Smooth muscle cell (in vitro differentiated cells): ENCODE measurements at regions not wholly inside any gene's neighbourhood (a gene's known extent, or its start where the extent isn't known, plus 50 kb on each side); places are given as distances from the start of the nearest gene placed in this dataset.
A peak's percentile ranks its signal among the peaks of the same experiment; 100 is the strongest.
"Not testable (repeated sequence)": the region's sequence is repeated elsewhere in the genome, so short reads cannot be mapped to it uniquely, and the experiment has no call there.

Source experiments
- DNase-seq: peaks from one replicate; lab custom pipeline; 2025; ENCODE audit not compliant: unreplicated experiment; lab: John Stamatoyannopoulos, UW
- H2AFZ ChIP-seq: fragments of 200-600 bp; sonication (generic); 2 replicates; pipeline ENCODE4 v1.6.0; 2016; ENCODE audit warnings: antibody characterized with exemption, low read depth, mild to moderate bottlenecking
- H3F3A ChIP-seq: fragments of 200-600 bp; sonication (generic); 2 replicates; pipeline ENCODE4 v1.6.0; 2017; ENCODE audit warnings: antibody characterized with exemption, low read depth
- H3K27ac ChIP-seq: fragments of 200-600 bp; sonication (generic); 2 replicates; pipeline ENCODE4 v1.5.1; 2016; ENCODE audit warnings: low read depth, mild to moderate bottlenecking
- H3K27me3 ChIP-seq: fragments of 200-600 bp; sonication (generic); 2 replicates; pipeline ENCODE4 v1.6.1; 2016; ENCODE audit warnings: low read depth, mild to moderate bottlenecking
- H3K36me3 ChIP-seq: fragments of 200-600 bp; sonication (generic); 2 replicates; pipeline ENCODE4 v1.5.1; 2016; ENCODE audit warnings: low read depth
- H3K4me1 ChIP-seq: fragments of 200-600 bp; sonication (generic); 2 replicates; pipeline ENCODE4 v1.5.1; 2016; ENCODE audit warnings: low read depth
- H3K4me2 ChIP-seq: fragments of 200-600 bp; sonication (generic); 2 replicates; pipeline ENCODE4 v1.6.0; 2016; ENCODE audit warnings: mild to moderate bottlenecking
- H3K4me3 ChIP-seq: fragments of 200-600 bp; sonication (generic); 2 replicates; pipeline ENCODE4 v1.5.1; 2016; ENCODE audit warnings: mild to moderate bottlenecking
- H3K79me2 ChIP-seq: fragments of 200-600 bp; sonication (generic); 2 replicates; pipeline ENCODE4 v1.6.0; 2016; ENCODE audit warnings: low read depth, mild to moderate bottlenecking
- H3K9ac ChIP-seq: fragments of 200-600 bp; sonication (generic); 2 replicates; pipeline ENCODE4 v1.6.0; 2016; ENCODE audit warnings: low read depth
- H3K9me3 ChIP-seq: fragments of 200-600 bp; sonication (generic); replicated peaks from 2 replicates; pipeline ENCODE4 v1.5.1; 2016; ENCODE audit warnings: low read depth
- H4K20me1 ChIP-seq: fragments of 200-600 bp; sonication (generic); 2 replicates; pipeline ENCODE4 v1.6.0; 2016; ENCODE audit warnings: low read depth
- CTCF ChIP-seq: fragments of 200-600 bp; sonication (generic); IDR thresholded peaks from 2 replicates; pipeline ENCODE4 v1.5.1; 2017; ENCODE audit warnings: borderline replicate concordance, mild to moderate bottlenecking, antibody characterized with exemption; ENCODE audit not compliant: insufficient read depth, poor library complexity, severe bottlenecking
- WGBS: methylation state at CpG from one replicate; pipeline ENCODE4 v1.1.7; 2016; ENCODE audit warnings: low lambda C conversion rate; 5-methylcytosine and 5-hydroxymethylcytosine counted together

GRCh38 chr6:150491131-150491810 lies 108.4 kb upstream of the PLEKHG1 start:
- no peak for TF ChIP-seq CTCF
- Histone ChIP-seq H2AFZ (no peak overlapping the region), H3K79me2 (no peaks in the 10 kb centered on the region), H3K4me3 (no peak overlapping the region), H4K20me1 (no peaks in the 10 kb centered on the region), H3K36me3 (no peaks in the 10 kb centered on the region), H3K27ac (peak overlapping the region; percentile 42), H3F3A (no peaks in the 10 kb centered on the region), H3K4me1 (peaks cover 4% of the 10 kb centered on the region), H3K9me3 (no peaks in the 10 kb centered on the region), H3K9ac (no peak overlapping the region), H3K4me2 (peak overlapping the region; percentile 61), H3K27me3 (no peaks in the 10 kb centered on the region)
- DNase-seq: no peak
- WGBS: 44% methylated on average over 5 of the region's 5 CpGs

GRCh38 chr6:150491811-150492172 lies 107.9 kb upstream of the PLEKHG1 start:
- no peak for TF ChIP-seq CTCF
- WGBS: 72% methylated on average over 2 of the region's 2 CpGs
- no peaks in the 10 kb centered on the region for H4K20me1 ChIP-seq
- H3K4me1 ChIP-seq: peaks cover 4% of the 10 kb centered on the region
- peak overlapping the region; percentile 61 for H3K4me2 ChIP-seq
- H3K27me3 ChIP-seq: no peaks in the 10 kb centered on the region
- H3K79me2 ChIP-seq: no peaks in the 10 kb centered on the region
- no peaks in the 10 kb centered on the region for H3F3A ChIP-seq
- DNase-seq: no peak
- peak overlapping the region; percentile 42 for H3K27ac ChIP-seq
- H3K36me3 ChIP-seq: no peaks in the 10 kb centered on the region
- H2AFZ ChIP-seq: no peak overlapping the region
- H3K9ac ChIP-seq: no peak overlapping the region
- H3K9me3 ChIP-seq: no peaks in the 10 kb centered on the region
- no peak overlapping the region for H3K4me3 ChIP-seq

- no peak for DNase-seq
- Histone ChIP-seq H3K79me2 (no peaks in the 10 kb centered on the region), H3K27ac (no peak overlapping the region), H3F3A (no peaks in the 10 kb centered on the region), H3K36me3 (no peaks in the 10 kb centered on the region), H3K4me2 (no peak overlapping the region), H3K9me3 (no peaks in the 10 kb centered on the region), H3K27me3 (no peaks in the 10 kb centered on the region), H4K20me1 (no peaks in the 10 kb centered on the region), H3K4me1 (peaks cover 4% of the 10 kb centered on the region), H3K9ac (no peak overlapping the region), H3K4me3 (no peak overlapping the region), H2AFZ (no peak overlapping the region)
- no peak for TF ChIP-seq CTCF
- WGBS: 96% methylated on average over 2 of the region's 2 CpGs
Observed at GRCh38 chr6:150492507-150492906, 107.2 kb upstream of the PLEKHG1 start.

- 64% methylated on average over 7 of the region's 7 CpGs for WGBS
- no peak for DNase-seq
Observed at GRCh38 chr6:150492941-150493340, 106.7 kb upstream of the PLEKHG1 start.

GRCh38 chr6:150493552-150493951 lies 106.1 kb upstream of the PLEKHG1 start:
- not testable (repeated sequence) for H3K36me3 ChIP-seq, H4K20me1 ChIP-seq, H3K4me2 ChIP-seq, H3K9ac ChIP-seq, H3F3A ChIP-seq, H3K9me3 ChIP-seq, H2AFZ ChIP-seq, DNase-seq, H3K4me1 ChIP-seq, H3K4me3 ChIP-seq, H3K79me2 ChIP-seq, H3K27ac ChIP-seq, H3K27me3 ChIP-seq
- WGBS: 84% methylated on average over 2 of the region's 2 CpGs

More at GRCh38 chr6:150492941-150493340, 106.7 kb upstream of the PLEKHG1 start:
- Histone ChIP-seq H2AFZ (no peak overlapping the region), H3K4me2 (no peak overlapping the region), H3K9me3 (no peaks in the 10 kb centered on the region), H4K20me1 (no peaks in the 10 kb centered on the region), H3F3A (no peaks in the 10 kb centered on the region), H3K79me2 (no peaks in the 10 kb centered on the region), H3K27me3 (no peaks in the 10 kb centered on the region), H3K27ac (no peak overlapping the region), H3K4me1 (peaks cover 4% of the 10 kb centered on the region), H3K9ac (no peak overlapping the region), H3K36me3 (no peaks in the 10 kb centered on the region), H3K4me3 (no peak overlapping the region)
- no peak for TF ChIP-seq CTCF
